H9 (cell line): ENCODE measurements at regions not wholly inside any gene's neighbourhood (a gene's known extent, or its start where the extent isn't known, plus 50 kb on each side); places are given as distances from the start of the nearest gene placed in this dataset.

ENCODE experiments used
- DNase-seq: peaks from one replicate; pipeline ENCODE4 v3.0.0-alpha.2; 2017
- H2AFZ ChIP-seq: one replicate; pipeline ENCODE4 v1.6.1; 2013; ENCODE audit warnings: mild to moderate bottlenecking, low read length, control low read depth, moderate library complexity
- H2AK5ac ChIP-seq: 2 replicates; pipeline ENCODE4 v1.6.1; 2013; ENCODE audit warnings: low read length, control low read depth, mixed read lengths; ENCODE audit not compliant: insufficient read length
- H2BK120ac ChIP-seq: one replicate; pipeline ENCODE4 v1.6.1; 2013; ENCODE audit warnings: low read depth, mild to moderate bottlenecking, low read length, control low read depth, inconsistent platforms; ENCODE audit not compliant: poor library complexity, severe bottlenecking
- H2BK12ac ChIP-seq: 2 replicates; pipeline ENCODE4 v1.6.1; 2013; ENCODE audit warnings: low read length, control low read depth, mixed read lengths, low read depth; ENCODE audit not compliant: insufficient read length
- H2BK15ac ChIP-seq: 2 replicates; pipeline ENCODE4 v1.6.1; 2013; ENCODE audit warnings: low read depth, low read length, control low read depth
- H2BK20ac ChIP-seq: one replicate; pipeline ENCODE4 v1.6.1; 2013; ENCODE audit warnings: low read depth, mild to moderate bottlenecking, low read length, control low read depth, inconsistent platforms; ENCODE audit not compliant: poor library complexity, severe bottlenecking
- H2BK5ac ChIP-seq: 2 replicates; pipeline ENCODE4 v1.6.1; 2013; ENCODE audit warnings: low read length, control low read depth, mixed read lengths; ENCODE audit not compliant: insufficient read length
- H3K14ac ChIP-seq: 2 replicates; pipeline ENCODE4 v1.6.1; 2013; ENCODE audit warnings: low read length, control low read depth; ENCODE audit not compliant: insufficient read depth
- H3K18ac ChIP-seq: 2 replicates; pipeline ENCODE4 v1.6.1; 2013; ENCODE audit warnings: low read depth, mild to moderate bottlenecking, mixed read lengths, low read length, control low read depth; ENCODE audit not compliant: insufficient read length
- H3K23ac ChIP-seq: 2 replicates; pipeline ENCODE4 v1.6.1; 2013; ENCODE audit warnings: low read length, control low read depth, mixed read lengths, low read depth; ENCODE audit not compliant: insufficient read length
- H3K23me2 ChIP-seq: 2 replicates; pipeline ENCODE4 v1.6.1; 2013; ENCODE audit warnings: low read depth, mild to moderate bottlenecking, mixed read lengths, low read length, control low read depth; ENCODE audit not compliant: insufficient read length, poor library complexity, severe bottlenecking
- H3K27ac ChIP-seq: 2 replicates; pipeline ENCODE4 v1.5.1; 2013; ENCODE audit warnings: low read length, control low read depth, mixed read lengths, low read depth; ENCODE audit not compliant: insufficient read length
- H3K27me3 ChIP-seq: 2 replicates; pipeline ENCODE4 v1.6.1; 2013; ENCODE audit warnings: low read length, control low read depth, inconsistent platforms; ENCODE audit not compliant: insufficient read depth
- H3K4ac ChIP-seq: 2 replicates; pipeline ENCODE4 v1.6.1; 2013; ENCODE audit warnings: low read depth, mild to moderate bottlenecking, control low read depth, inconsistent platforms, low read length, moderate library complexity
- H3K4me1 ChIP-seq: 2 replicates; pipeline ENCODE4 v1.6.1; 2013; ENCODE audit warnings: low read length, control low read depth, inconsistent platforms; ENCODE audit not compliant: insufficient read depth
- H3K4me2 ChIP-seq: 2 replicates; pipeline ENCODE4 v1.6.1; 2013; ENCODE audit warnings: low read length, control low read depth, mixed read lengths; ENCODE audit not compliant: insufficient read length, insufficient read depth
- H3K56ac ChIP-seq: 2 replicates; pipeline ENCODE4 v1.6.1; 2013; ENCODE audit warnings: low read depth, mild to moderate bottlenecking, mixed read lengths, low read length, control low read depth; ENCODE audit not compliant: insufficient read length
- H3K79me1 ChIP-seq: 2 replicates; pipeline ENCODE4 v1.6.1; 2013; ENCODE audit warnings: low read depth, mild to moderate bottlenecking, moderate library complexity, low read length, control low read depth, inconsistent platforms; ENCODE audit not compliant: insufficient read depth, poor library complexity, severe bottlenecking
- H3K79me2 ChIP-seq: 2 replicates; pipeline ENCODE4 v1.6.1; 2013; ENCODE audit warnings: low read length, control low read depth, inconsistent platforms; ENCODE audit not compliant: insufficient read depth
- H3K9ac ChIP-seq: 2 replicates; pipeline ENCODE4 v1.6.1; 2013; ENCODE audit warnings: low read length, control low read depth, mixed read lengths; ENCODE audit not compliant: insufficient read length; ENCODE audit errors: extremely low read depth
- H3K9me3 ChIP-seq: one replicate; pipeline ENCODE4 v1.6.1; 2013; ENCODE audit warnings: low read depth, low read length, inconsistent platforms; ENCODE audit not compliant: control insufficient read depth
- H3T11ph ChIP-seq: one replicate; pipeline ENCODE4 v1.6.1; 2013; ENCODE audit warnings: mild to moderate bottlenecking, low read length, control low read depth, inconsistent platforms
- H4K20me1 ChIP-seq: one replicate; pipeline ENCODE4 v1.6.1; 2013; ENCODE audit not compliant: control insufficient read depth, insufficient read length, insufficient read depth
- H4K5ac ChIP-seq: 2 replicates; pipeline ENCODE4 v1.6.1; 2013; ENCODE audit warnings: low read depth, mild to moderate bottlenecking, mixed read lengths, low read length, control low read depth; ENCODE audit not compliant: insufficient read length
- H4K8ac ChIP-seq: replicated peaks from 2 replicates; pipeline ENCODE4 v1.6.1; 2013; ENCODE audit warnings: low read length, control low read depth, mixed read lengths, low read depth; ENCODE audit not compliant: insufficient read length
- H4K91ac ChIP-seq: 2 replicates; pipeline ENCODE4 v1.6.1; 2013; ENCODE audit warnings: low read depth, mild to moderate bottlenecking, moderate library complexity, mixed read lengths, low read length, control low read depth; ENCODE audit not compliant: insufficient read length
- H3K27ac Mint-ChIP-seq, 3 experiments: 2 replicates in 2 of 3; 3 replicates in 1 of 3; pipeline ENCODE4 v1.8.0; 2020 to 2021; ENCODE audit warnings: mixed read lengths in 3 of 3, mild to moderate bottlenecking in 1 of 3, moderate library complexity in 1 of 3
- H3K27me3 Mint-ChIP-seq: 2 replicates; pipeline ENCODE4 v1.8.0; 2021; ENCODE audit warnings: low read depth, mild to moderate bottlenecking, moderate library complexity, mixed read lengths
- H3K36me3 Mint-ChIP-seq, 3 experiments: 2 replicates in 2 of 3; 3 replicates in 1 of 3; pipeline ENCODE4 v1.8.0; 2020 to 2021; ENCODE audit warnings: low read depth in 3 of 3, mixed read lengths in 3 of 3; ENCODE audit not compliant: insufficient read depth in 1 of 3
- H3K4me1 Mint-ChIP-seq, 2 experiments: 2 replicates each; pipeline ENCODE4 v1.8.0; 2020; ENCODE audit warnings: mixed read lengths in 2 of 2
- H3K4me3 Mint-ChIP-seq, 2 experiments: 2 replicates in 1 of 2; 3 replicates in 1 of 2; pipeline ENCODE4 v1.8.0; 2020 to 2021; ENCODE audit warnings: mild to moderate bottlenecking in 2 of 2, mixed read lengths in 2 of 2, moderate library complexity in 1 of 2
- H3K9me3 Mint-ChIP-seq, 2 experiments: 2 replicates in 1 of 2; 3 replicates in 1 of 2; pipeline ENCODE4 v1.8.0; 2020; ENCODE audit warnings: mild to moderate bottlenecking in 2 of 2, mixed read lengths in 2 of 2, moderate library complexity in 1 of 2
- CTCF ChIP-seq: fragments of 200-600 bp; sonication (generic); conservative IDR thresholded peaks from 3 replicates; pipeline ENCODE4 v1.8.0; 2021; ENCODE audit warnings: antibody characterized with exemption, mild to moderate bottlenecking
- WGBS: extraction: QIAGEN DNeasy Blood & Tissue Kit; methylation state at CpG from one replicate; pipeline ENCODE4 v1.1.7; 2013; ENCODE audit warnings: missing lambda C conversion rate, low lambda C conversion rate, mixed read lengths; ENCODE audit not compliant: insufficient read length; ENCODE audit errors: extremely low coverage; 5-methylcytosine and 5-hydroxymethylcytosine counted together

DNA sequence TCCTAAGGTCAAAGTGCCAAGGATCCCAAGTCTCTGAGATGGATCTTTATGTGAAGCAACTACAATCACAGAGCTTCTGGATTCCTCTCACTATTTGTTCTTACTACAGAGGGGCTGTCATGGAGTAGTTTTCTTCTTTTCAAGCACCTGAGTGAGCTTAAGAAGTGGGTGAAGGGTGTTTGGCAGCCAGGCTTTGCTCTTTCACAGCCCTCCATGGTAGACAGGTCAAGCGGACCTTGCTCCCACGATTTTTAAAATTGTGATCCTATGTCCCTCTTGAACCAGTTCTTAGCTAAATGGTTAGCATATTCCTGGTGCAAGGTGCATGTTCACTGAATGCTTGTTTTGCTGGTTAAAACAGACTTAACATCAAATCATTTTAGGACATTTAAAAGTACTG is 332.2 kb downstream of the GADD45G start:
- peaks cover 10% of the 10 kb centered on the region for H3K27me3 Mint-ChIP-seq
- Histone ChIP-seq H4K5ac (no peak overlapping the region), H3K4ac (no peak overlapping the region), H3K23me2 (no peaks in the 10 kb centered on the region), H2BK15ac (no peak overlapping the region), H4K91ac (no peak overlapping the region), H3K18ac (no peak overlapping the region), H2BK20ac (no peak overlapping the region), H3K14ac (no peak overlapping the region), H2BK120ac (no peak overlapping the region), H3K4me1 (no peaks in the 10 kb centered on the region), H3K79me1 (no peaks in the 10 kb centered on the region), H2AK5ac (no peak overlapping the region), H2BK5ac (no peak overlapping the region), H3K56ac (no peak overlapping the region), H2BK12ac (no peak overlapping the region), H3K27ac (no peak overlapping the region), H3K4me2 (no peak overlapping the region), H3T11ph (no peak overlapping the region), H4K20me1 (no peaks in the 10 kb centered on the region), H3K23ac (no peak overlapping the region), H4K8ac (no peak overlapping the region), H2AFZ (no peak overlapping the region), H3K9me3 (no peaks in the 10 kb centered on the region), H3K79me2 (no peaks in the 10 kb centered on the region), H3K9ac (no peak overlapping the region), H3K27me3 (no peaks in the 10 kb centered on the region)
- H3K27ac Mint-ChIP-seq = no peak overlapping the region
- H3K4me3 Mint-ChIP-seq = no peak overlapping the region
- no peaks in the 10 kb centered on the region for H3K9me3 Mint-ChIP-seq
- TF ChIP-seq CTCF = no peak
- no peaks in the 10 kb centered on the region for H3K4me1 Mint-ChIP-seq
- H3K36me3 Mint-ChIP-seq = no peaks in the 10 kb centered on the region
- no CpG with 5 or more reads among the region's 2 CpGs for WGBS
- no peak for DNase-seq
